IPS DF 6.9 (cell line): ENCODE measurements at regions not wholly inside any gene's neighbourhood (a gene's known extent, or its start where the extent isn't known, plus 50 kb on each side); places are given as distances from the start of the nearest gene placed in this dataset.

Experiments used
- DNase-seq: peaks from one replicate; pipeline ENCODE4 v3.0.0-alpha.2; 2013; ENCODE audit warnings: low read depth, low spot score
- H3K27ac ChIP-seq: one replicate; pipeline ENCODE4 v1.5.1; 2013; ENCODE audit warnings: low read length, control low read depth
- H3K27me3 ChIP-seq: 2 replicates; pipeline ENCODE4 v1.6.1; 2013; ENCODE audit warnings: mild to moderate bottlenecking, low read length; ENCODE audit not compliant: control insufficient read depth, insufficient read depth
- H3K36me3 ChIP-seq: 2 replicates; pipeline ENCODE4 v1.6.1; 2013; ENCODE audit warnings: low read length; ENCODE audit not compliant: control insufficient read depth, insufficient read depth
- H3K4me1 ChIP-seq: 2 replicates; pipeline ENCODE4 v1.6.1; 2013; ENCODE audit warnings: low read length; ENCODE audit not compliant: control insufficient read depth, insufficient read depth
- H3K4me3 ChIP-seq: 2 replicates; pipeline ENCODE4 v1.5.1; 2013; ENCODE audit warnings: mild to moderate bottlenecking, low read length
- H3K9me3 ChIP-seq: 2 replicates; pipeline ENCODE4 v1.6.1; 2013; ENCODE audit warnings: low read length, inconsistent platforms; ENCODE audit not compliant: control insufficient read depth, insufficient read depth
- WGBS: extraction: QIAGEN DNeasy Blood & Tissue Kit; methylation state at CpG from one replicate; pipeline ENCODE4 v1.1.7; 2013; ENCODE audit warnings: mixed read lengths, missing lambda C conversion rate; ENCODE audit not compliant: insufficient read length, insufficient coverage; 5-methylcytosine and 5-hydroxymethylcytosine counted together

DNA sequence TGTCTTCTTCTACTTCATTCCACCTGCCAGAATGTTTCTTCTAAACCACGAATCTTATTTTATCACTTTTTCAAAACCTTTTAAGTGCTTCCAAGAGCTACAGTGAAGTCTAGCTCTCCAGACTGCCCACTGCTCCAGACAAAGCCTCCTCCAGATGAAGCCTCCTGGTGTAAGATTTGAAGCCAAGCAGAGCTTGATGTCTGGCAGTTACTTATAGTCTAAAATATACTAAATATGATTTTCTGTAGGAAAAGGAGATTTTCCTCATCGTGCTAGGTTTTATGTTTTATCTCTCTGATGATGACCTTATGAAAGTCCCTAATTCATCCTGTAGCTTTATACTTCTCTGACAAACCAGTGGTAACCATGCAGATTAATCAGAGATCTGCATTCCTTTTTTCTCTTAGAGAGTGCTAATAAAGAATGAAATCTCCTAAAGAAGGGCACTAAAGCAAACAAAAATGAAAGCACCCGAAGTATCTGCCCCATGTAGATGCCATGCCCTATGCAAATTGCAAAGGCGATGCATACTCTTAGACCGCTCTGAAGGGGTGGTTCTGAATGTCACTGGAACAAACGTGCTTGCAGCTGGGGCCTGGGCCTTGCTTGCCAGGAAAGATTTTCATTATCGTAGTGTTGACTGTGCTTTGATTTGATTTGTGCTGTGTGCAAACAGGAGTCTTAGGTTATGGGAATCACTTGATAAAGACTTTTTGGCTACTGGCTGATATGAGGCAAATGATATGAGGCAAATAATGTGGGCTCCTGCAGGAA, 314.2 kb downstream of the PID1 start:
- no CpG with 5 or more reads among the region's 7 CpGs for WGBS

DNA sequence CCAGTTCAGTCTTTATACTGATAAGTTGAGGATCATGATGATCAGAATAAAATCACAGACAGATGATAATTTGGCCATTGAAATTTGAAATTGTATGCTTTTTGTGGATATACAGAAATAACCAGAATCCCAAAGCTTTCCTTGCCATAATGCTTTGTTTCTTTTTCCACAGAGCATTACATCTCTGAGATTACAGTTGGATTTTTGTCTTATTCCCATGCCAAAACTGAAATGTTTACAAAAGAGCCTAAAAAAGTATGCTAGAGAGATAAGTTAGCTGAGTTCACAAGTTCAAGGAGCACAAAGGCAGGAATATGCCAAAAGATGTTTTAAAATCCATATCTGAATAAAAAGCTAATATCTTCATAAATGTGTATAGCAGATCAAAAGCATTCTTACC, 321.3 kb downstream of the PID1 start:
- no peak for DNase-seq
- Histone ChIP-seq H3K36me3 (no peaks in the 10 kb centered on the region), H3K27me3 (no peaks in the 10 kb centered on the region), H3K4me1 (no peaks in the 10 kb centered on the region), H3K9me3 (no peaks in the 10 kb centered on the region), H3K4me3 (no peak overlapping the region), H3K27ac (no peak overlapping the region)

More for the DNA sequence above, 314.2 kb downstream of the PID1 start:
- Histone ChIP-seq H3K4me1 (no peaks in the 10 kb centered on the region), H3K9me3 (no peaks in the 10 kb centered on the region), H3K27ac (no peak overlapping the region), H3K36me3 (no peaks in the 10 kb centered on the region), H3K4me3 (no peak overlapping the region), H3K27me3 (no peaks in the 10 kb centered on the region)
- DNase-seq = no peak

DNA sequence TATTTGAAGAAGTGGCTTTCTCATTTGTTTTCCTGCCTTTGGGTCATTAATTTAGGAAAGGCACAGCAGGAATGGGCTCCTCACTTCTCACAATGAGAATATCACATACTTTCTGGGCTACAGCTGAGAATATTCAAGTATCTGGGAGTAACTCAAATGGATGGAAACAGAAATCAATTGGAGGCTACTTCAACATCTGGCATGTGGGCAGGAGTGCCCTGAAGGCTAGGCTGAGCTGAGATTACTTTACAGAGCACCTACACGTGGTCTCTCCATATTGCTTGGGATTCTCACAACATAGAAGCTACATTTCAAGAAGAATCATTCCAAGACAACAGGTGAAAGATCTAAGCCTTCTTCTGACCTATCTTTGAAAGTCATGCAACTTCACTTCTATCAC, 325.4 kb downstream of the PID1 start:
- no CpG with 5 or more reads among the region's 1 CpG for WGBS
- H3K4me3 ChIP-seq = no peak overlapping the region

DNA sequence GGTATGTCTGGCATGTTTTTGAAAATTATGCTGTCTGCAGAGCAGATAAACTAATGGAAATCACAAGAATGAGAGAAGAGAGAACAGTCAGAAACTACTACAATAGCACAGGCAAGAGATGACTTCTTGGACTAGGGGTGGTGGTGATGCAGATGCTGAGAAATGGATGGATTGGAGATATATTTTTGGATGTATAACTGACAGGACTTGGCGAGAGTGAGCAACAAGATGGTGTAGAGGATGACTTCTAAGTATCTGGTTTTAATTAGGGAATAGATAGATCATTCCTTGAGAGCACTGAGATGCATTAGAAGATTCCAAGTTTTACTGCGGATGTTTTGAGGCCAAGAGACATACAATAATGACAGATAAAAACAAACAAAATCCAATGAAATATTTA, 328.2 kb downstream of the PID1 start:
- no peak overlapping the region for H3K4me3 ChIP-seq
- WGBS = 100% methylated on average over 1 of the region's 2 CpGs
- H3K9me3 ChIP-seq = no peaks in the 10 kb centered on the region
- H3K27ac ChIP-seq = no peak overlapping the region
- no peaks in the 10 kb centered on the region for H3K4me1 ChIP-seq
- H3K36me3 ChIP-seq = no peaks in the 10 kb centered on the region
- DNase-seq = no peak
- no peaks in the 10 kb centered on the region for H3K27me3 ChIP-seq

More for the DNA sequence above, 325.4 kb downstream of the PID1 start:
- no peak for DNase-seq
- Histone ChIP-seq H3K27ac (no peak overlapping the region), H3K36me3 (no peaks in the 10 kb centered on the region), H3K9me3 (no peaks in the 10 kb centered on the region), H3K4me1 (no peaks in the 10 kb centered on the region), H3K27me3 (no peaks in the 10 kb centered on the region)

DNA sequence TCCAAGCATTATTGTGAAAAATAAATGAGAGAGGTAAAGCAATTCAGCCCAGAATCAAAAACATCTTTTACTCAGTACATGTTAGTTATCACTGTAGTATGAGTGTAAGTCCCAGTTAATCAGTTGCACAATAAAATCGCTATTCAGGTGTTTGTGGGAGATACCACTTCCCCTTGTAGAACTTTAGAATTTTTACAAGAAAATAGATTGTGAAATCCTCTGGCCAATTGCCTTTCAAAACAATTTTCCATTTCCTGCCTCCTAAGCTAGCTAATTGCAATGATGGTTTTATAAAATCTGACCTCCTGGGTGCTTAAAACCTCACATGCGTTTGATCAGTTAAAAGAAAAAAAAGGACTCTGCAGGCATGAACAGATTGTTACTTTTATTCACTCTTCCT, 332.5 kb downstream of the PID1 start:
- H3K36me3 ChIP-seq = no peaks in the 10 kb centered on the region
- H3K4me3 ChIP-seq = no peak overlapping the region
- H3K27me3 ChIP-seq = no peaks in the 10 kb centered on the region
- H3K4me1 ChIP-seq = no peaks in the 10 kb centered on the region
- no peaks in the 10 kb centered on the region for H3K9me3 ChIP-seq
- WGBS = no CpG with 5 or more reads among the region's 2 CpGs
- H3K27ac ChIP-seq = no peak overlapping the region
- DNase-seq = no peak

DNA sequence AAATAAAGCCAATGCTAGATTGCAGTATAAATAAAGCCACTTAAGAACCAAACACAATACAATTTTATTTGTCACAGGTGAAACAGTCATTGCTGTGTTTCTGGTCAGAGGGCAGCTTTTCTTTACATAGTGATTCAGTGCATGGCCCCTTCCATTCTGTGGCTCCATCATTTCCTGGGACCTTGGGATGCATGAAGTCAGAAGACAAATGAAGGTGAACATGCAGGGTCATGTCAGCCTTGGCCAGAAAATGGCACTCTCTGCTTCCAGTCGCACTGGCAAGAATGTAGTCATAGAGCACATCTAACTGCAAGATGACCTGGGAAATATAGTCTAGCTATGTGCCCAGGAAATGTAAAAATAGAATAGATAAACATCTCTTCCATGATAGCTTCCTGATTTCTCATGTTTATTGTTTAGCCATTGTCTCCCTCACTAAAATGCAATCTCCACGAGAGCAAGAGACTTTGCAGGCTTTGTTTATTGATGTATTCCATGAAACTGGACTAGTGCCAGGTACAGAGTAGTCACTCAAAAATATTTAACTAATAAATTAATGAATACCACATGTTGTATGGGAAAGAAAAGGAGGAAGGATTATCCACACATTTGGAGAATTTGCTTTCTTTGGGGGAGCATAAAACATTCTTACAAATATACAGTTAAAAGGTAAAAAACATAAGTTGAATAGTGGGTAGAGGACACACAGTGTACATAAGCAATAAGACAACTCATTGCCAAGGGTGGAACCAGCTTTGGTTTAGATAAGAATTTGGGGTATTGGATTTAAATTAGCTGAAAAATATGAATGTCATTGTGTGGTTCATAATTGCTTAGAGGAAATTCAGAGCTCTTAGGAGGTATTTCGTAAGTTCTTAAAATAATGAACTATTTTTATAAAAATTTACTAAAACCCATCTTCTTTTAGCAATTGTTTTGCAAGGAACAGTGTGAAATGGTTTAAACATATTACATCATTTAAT, 343.8 kb downstream of the PID1 start:
- Histone ChIP-seq H3K4me1 (no peaks in the 10 kb centered on the region), H3K27me3 (no peaks in the 10 kb centered on the region), H3K27ac (no peak overlapping the region), H3K9me3 (no peaks in the 10 kb centered on the region), H3K4me3 (no peak overlapping the region), H3K36me3 (no peaks in the 10 kb centered on the region)
- no peak for DNase-seq
- no CpG with 5 or more reads among the region's 3 CpGs for WGBS

DNA sequence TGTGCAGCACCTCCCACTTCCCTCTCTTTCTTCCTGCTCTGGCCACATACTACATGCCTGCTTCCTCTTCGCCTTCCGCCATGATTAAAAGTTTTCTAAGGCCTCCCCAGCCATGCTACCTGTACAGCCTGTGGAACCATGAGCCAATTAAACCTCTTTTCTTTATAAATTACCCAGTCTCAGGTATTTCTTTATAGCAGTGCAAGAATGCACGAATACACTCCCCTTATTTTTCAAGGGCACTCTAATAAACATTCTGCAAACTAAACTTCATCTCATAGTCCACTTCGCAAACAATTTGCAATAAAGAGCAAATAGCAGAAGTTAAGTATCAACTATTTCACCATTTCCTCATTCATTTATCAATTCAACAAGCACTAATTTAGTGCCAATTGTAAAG, 351.3 kb downstream of the PID1 start:
- H3K4me1 ChIP-seq = no peaks in the 10 kb centered on the region
- no peaks in the 10 kb centered on the region for H3K27me3 ChIP-seq
- WGBS = no CpG with 5 or more reads among the region's 4 CpGs

DNA sequence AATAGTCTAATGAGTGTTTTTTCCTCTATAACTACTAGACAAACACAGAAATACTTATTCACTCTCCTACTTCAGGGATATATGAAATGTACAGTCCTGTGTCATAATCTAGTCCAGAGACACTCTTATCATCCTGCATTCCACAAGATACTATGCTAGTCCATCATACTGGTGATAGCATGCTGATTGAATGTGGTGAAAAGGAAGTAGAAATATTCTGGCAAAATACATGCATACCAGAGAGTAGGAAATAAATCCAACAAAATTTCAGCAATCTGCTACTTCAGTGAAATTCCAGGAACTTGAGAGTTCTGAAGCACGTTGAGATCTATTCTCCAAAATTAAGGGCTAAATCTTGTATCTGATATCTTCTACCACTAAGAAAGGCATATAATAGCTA, 353.9 kb downstream of the PID1 start:
- Histone ChIP-seq H3K4me3 (no peak overlapping the region), H3K27me3 (no peaks in the 10 kb centered on the region), H3K4me1 (no peaks in the 10 kb centered on the region), H3K9me3 (no peaks in the 10 kb centered on the region), H3K27ac (no peak overlapping the region), H3K36me3 (no peaks in the 10 kb centered on the region)
- no CpG with 5 or more reads among the region's 1 CpG for WGBS
- DNase-seq = no peak

More for the DNA sequence above, 351.3 kb downstream of the PID1 start:
- no peak overlapping the region for H3K27ac ChIP-seq
- H3K4me3 ChIP-seq = no peak overlapping the region
- no peak for DNase-seq
- H3K9me3 ChIP-seq = no peaks in the 10 kb centered on the region
- H3K36me3 ChIP-seq = no peaks in the 10 kb centered on the region

DNA sequence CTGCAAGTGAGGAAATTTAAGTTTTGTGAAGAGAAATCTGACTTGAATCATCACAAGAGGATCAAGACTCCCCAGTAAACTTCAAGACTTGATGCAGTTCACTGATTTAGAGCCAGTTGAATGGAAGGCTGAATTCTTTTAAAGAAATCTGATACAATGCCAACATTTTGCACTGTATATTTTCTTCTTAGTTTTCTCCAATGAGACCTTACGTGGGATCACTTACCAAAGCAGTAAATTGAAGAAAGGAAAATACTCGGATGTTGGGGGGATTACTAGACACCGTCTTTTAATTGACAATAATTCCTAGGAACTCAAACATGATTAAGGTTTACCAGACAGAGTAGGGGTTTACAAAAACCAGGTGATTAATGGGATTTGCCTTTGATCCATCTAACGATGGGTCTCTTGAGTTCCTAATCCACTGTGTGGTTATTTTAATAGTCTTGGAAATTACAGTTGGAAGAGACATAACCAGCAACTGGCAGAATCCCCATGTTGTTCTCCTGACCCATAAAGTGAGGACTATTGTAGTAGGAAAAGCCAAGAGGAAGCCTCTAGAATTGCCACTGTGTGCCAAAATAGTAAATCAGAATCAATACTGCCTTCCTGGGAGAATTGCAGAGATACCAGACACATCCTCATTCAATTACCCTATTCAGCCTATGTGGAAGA, 354.5 kb downstream of the PID1 start:
- H3K4me1 ChIP-seq = no peaks in the 10 kb centered on the region
- no CpG with 5 or more reads among the region's 4 CpGs for WGBS
- no peaks in the 10 kb centered on the region for H3K36me3 ChIP-seq

DNA sequence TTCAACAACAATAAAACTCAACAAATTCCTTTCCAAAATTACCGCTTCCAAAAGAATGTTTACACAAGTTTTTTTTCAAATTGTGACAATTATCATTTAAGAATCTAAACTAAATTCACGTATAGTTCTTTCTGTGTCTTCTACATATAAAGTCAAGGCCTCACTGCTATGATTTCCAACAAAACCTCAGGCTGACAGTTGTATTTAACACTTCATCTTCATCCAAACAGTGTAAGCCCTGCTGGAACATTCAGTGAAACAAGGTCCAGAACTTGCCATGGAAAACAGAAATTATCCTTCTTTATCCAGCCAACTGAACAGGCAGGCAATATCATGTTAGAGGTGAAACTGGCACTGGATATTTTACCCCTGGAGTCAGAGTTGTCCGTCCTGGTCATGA, 357.9 kb downstream of the PID1 start:
- H3K4me1 ChIP-seq = no peaks in the 10 kb centered on the region
- 100% methylated on average over 1 of the region's 3 CpGs for WGBS
- H3K9me3 ChIP-seq = no peaks in the 10 kb centered on the region
- no peaks in the 10 kb centered on the region for H3K27me3 ChIP-seq
- no peak overlapping the region for H3K4me3 ChIP-seq
- H3K36me3 ChIP-seq = no peaks in the 10 kb centered on the region
- no peak for DNase-seq
- no peak overlapping the region for H3K27ac ChIP-seq

More for the DNA sequence above, 354.5 kb downstream of the PID1 start:
- Histone ChIP-seq H3K27me3 (no peaks in the 10 kb centered on the region), H3K4me3 (no peak overlapping the region), H3K9me3 (no peaks in the 10 kb centered on the region), H3K27ac (no peak overlapping the region)
- DNase-seq = no peak
